Mammary epithelial cell (primary cell): ENCODE measurements at regions not wholly inside any gene's neighbourhood (a gene's known extent, or its start where the extent isn't known, plus 50 kb on each side); places are given as distances from the start of the nearest gene placed in this dataset.

Experiments
- EZH2 ChIP-seq: IDR thresholded peaks from 2 replicates; pipeline ENCODE4 v1.6.1; 2012; ENCODE audit warnings: low read length, inconsistent platforms, borderline replicate concordance
- TF ChIP-seq, protein P1 (sequence below), 2 donors: IDR thresholded peaks in 1 of 2; conservative IDR thresholded peaks in 1 of 2; 2 replicates each; pipeline ENCODE4 v1.5.1; 2011 to 2012; ENCODE audit warnings: inconsistent platforms in 2 of 2, low read length in 2 of 2, mild to moderate bottlenecking in 2 of 2, control low read depth in 1 of 2, low read depth in 1 of 2; ENCODE audit not compliant: insufficient read depth in 1 of 2; ENCODE audit errors: extremely low read depth in 1 of 2

DNA sequence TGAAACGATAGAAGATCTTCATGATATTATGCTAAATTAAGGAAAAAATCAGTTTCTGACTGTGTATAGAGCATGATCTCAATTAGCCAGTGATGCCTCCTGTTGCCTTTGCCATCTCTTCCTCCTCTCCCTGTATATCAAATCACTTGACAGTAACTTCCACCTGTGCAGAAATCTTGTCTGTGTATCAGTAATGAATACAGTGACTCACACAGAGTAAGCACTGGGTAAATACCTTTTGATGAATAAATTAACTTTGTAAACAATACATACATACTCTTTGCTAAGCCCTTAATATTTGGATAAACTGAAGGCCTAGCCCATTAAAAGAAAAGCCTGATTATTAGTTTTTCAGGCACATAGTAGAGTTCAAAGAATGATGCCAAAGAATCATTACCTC is 610.6 kb upstream of the NRP1 start:
- TF ChIP-seq, protein P1, sequence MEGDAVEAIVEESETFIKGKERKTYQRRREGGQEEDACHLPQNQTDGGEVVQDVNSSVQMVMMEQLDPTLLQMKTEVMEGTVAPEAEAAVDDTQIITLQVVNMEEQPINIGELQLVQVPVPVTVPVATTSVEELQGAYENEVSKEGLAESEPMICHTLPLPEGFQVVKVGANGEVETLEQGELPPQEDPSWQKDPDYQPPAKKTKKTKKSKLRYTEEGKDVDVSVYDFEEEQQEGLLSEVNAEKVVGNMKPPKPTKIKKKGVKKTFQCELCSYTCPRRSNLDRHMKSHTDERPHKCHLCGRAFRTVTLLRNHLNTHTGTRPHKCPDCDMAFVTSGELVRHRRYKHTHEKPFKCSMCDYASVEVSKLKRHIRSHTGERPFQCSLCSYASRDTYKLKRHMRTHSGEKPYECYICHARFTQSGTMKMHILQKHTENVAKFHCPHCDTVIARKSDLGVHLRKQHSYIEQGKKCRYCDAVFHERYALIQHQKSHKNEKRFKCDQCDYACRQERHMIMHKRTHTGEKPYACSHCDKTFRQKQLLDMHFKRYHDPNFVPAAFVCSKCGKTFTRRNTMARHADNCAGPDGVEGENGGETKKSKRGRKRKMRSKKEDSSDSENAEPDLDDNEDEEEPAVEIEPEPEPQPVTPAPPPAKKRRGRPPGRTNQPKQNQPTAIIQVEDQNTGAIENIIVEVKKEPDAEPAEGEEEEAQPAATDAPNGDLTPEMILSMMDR (conservative IDR thresholded peaks at IDR 0.05 in 1 of 2, IDR thresholded peaks at IDR 0.05 in 1 of 2; ENCODE audit: extremely low read depth in 1 of 2, insufficient read depth in 1 of 2, low read depth in 1 of 2, low read length in 2 of 2), result no peak
- TF ChIP-seq EZH2, result no peak
